NCI-H1436 (cell line): ENCODE measurements at regions not wholly inside any gene's neighbourhood (a gene's known extent, or its start where the extent isn't known, plus 50 kb on each side); places are given as distances from the start of the nearest gene placed in this dataset.

Experiments used
- DNase-seq: peaks from one replicate; lab custom pipeline; 2025; lab: John Stamatoyannopoulos, UW

DNA sequence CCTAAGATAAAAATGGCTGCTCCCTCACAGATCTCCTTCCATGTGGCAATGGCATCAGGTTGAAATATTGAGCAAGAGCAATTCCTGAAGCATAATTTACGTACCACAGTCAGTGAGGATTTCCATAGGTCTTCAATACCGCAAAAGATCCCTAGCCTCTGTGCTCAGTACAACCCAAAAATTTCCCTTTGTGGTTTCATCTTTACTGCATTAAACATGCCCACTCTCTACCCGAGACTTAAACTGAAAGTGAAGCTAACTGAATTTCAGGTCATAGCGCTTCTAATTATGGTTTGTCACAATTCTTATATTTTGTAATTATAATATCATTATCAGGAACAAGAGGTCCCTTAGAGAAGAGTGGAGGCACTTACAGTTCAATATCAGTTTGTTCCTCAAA lies 1071.1 kb downstream of the XPNPEP1 start:
- no peak for DNase-seq

DNA sequence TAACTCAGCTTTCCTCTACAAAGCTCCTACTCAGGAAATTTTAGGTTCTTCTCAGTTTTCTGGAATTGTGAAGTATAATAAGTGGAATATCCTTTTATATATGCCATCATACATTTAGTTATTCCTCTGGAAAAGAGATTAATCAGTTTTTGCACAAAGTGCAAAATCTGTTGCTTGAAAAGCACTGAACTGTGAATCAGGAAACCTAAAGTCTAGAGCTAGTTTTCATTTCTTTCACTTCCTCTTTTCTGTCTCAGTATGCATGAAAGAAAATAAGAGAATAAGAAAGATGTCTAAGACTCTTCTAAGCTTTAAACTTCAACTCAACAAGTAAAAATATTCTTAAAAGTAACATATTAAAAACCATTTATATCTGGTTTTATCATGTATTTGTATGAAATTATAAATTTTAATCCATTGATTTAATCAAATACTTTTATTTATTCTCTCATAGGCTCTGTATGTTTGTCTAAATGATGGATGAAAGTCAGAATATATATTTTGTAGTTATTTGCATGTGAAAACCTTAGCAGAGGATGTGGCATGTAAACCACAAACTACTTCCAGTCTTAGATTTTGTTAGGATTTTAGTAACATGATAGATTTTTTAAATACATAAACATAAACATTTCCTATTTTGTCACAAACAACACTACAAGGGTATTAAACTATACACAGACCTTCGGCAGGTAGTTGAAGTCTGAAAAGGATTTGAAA lies 1073.0 kb downstream of the XPNPEP1 start:
- no peak for DNase-seq

DNA sequence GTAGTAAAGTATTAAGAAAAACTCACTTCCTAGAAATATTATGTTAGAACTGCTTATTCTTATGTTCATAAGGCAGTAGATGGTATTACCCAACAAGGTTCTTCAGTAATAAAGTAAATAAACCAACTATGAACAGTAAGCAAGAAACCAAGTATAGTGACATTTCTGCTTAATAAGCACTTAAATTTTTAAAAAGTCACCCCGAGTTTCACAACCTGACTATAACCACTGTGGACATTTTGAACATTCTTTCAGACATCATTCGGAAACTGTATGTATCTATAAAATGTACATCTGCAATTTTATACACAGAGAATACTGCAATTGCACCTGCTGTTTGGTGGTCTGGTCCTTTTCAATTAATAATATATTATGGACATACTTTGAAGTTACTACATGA lies 1073.6 kb downstream of the XPNPEP1 start:
- DNase-seq: no peak

DNA sequence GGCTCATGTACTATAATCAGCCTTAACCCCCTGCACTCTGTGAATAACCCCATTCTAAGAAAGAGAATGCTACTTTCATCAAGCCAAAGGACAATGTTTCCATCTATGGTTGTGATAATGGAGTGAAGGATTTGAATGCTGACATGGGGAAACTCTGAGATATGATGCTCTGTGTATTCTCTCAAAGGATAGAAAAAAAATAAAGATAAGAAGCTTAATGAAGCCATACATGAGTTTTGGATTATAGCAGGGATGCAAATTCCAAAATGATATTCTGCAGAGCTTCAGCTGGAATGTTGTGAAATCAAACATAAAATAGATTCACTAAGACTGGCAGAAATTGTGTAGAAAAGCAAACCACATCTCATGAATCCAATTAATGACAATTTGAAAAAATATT lies 1074.1 kb downstream of the XPNPEP1 start:
- DNase-seq: no peak

DNA sequence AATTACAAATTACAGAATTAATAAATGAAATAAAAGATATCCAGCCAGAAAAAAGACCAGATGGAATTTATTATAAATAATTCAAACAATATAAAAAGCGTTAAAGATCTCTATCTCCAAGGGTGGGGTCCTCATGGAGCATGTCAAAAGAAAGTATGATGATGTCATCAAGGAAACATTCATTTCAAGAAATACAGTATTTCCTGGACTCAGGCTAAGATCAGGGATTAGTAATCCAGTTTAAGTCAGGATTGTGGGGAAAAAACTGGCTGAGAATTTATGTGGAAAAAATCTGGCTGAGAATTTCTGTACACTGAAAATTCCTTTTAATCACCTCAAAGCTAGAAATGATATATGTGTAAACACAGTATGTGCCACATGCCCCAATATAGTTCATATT lies 1075.3 kb downstream of the XPNPEP1 start:
- DNase-seq: no peak

DNA sequence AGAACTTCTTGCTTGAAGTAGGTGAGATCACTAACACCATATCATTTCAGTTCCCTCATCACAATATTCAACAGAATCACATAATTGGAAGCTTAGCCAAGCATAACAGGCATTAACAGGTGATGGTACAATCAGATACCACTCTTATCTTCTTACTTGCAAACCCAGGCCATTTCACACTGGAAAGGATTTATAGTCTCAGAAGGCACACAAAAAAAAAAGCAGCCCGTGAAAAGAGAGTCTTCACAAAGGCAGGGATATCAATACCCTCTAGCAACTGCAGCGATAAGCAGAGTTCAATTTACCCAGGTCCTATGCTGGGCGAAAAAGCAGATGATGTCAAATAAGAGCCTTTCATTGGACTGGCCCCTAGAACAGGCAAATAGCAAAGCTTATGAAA lies 1082.4 kb downstream of the XPNPEP1 start:
- DNase-seq: no peak

DNA sequence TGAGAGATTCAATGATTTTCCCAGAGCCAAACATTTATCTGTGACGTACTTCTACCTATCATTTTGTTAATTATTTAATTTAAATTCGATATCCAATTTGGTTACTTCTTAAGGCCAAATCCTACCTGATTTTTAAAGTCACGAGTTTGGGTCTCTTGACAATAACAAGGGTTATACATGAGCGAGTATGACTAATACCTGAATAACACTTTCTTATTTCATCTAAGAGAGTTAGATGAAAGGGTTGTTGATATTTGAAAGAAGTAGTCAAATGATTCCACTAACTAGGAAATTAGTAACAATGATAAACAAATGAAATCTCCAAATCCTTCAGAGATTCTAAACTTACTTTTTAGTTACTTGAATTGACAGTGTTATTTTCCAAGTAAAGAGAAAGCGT lies 1086.9 kb downstream of the XPNPEP1 start:
- no peak for DNase-seq

DNA sequence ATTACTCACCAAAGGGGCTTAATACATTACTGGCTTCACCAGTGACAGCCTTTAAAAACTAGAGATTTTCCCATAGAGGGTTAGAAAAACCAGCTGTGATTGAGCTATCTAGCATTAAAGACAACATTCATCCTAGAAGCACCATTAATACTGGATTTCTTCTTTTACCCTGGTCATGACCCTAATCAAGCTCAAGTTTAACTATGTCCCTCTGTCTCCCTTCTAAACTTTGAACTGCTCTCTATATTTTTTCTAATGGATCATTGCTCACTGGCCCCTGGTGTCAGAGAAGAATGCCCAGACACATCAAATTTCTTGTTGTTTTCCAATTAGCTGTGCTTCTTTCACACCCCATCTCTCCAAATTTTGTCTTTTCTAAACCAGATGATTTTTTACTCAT lies 1101.3 kb downstream of the XPNPEP1 start:
- DNase-seq: no peak

DNA sequence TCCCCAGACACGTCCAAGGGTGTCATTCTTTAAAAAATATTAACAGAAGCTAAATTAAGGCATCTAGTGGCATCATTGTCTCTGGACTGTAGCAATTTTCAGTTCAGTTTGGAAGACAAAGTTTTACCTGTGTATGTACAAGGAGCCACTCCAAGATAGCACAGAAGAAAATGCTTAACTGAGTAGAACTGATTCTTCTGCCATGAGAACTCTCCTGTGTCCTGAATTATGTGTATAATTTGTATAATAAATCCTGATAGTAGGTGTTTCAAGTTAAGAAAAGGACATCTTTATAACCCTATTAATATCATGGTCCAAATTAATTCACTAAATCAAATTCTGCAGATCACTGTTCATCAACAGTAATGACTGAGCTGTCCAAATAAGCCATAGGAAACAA lies 1104.0 kb downstream of the XPNPEP1 start:
- no peak for DNase-seq

DNA sequence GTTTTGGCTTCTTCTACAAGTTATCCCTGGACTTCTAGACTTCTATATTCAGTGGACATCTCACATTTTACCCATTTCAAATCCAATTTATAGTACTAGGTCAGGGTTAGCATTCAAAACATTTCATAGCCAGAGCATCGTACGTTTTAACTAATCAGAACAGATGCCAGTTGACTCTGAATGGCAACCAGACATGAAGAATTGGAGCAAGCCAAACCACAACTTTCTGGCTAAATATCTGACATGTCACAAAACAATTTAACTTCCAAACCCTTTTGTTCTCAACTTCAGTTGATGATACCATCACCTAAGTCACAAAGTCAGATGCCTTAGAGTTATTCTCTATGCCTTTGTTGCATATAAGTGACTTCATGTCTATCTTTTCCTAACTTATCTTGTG lies 1105.7 kb downstream of the XPNPEP1 start:
- no peak for DNase-seq

DNA sequence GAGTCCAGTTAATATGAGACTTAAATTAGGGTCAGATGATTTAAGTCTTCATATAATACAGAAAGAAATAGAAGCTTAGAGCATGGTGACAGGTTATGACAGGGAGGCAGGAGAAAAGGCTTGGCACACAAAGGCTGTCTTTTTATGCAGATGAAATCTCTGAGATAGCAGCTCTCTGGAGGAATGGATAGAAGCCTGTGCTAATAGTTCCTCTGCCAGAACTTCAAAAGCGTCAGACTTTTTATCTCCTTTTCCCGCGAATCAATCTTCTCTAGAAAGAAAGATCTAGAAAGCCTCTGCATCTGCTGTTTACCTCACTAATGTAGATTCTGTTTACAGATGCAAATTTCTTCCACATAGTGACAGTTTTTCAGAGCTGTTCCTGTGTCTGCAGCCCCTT lies 1106.2 kb downstream of the XPNPEP1 start:
- DNase-seq: no peak

DNA sequence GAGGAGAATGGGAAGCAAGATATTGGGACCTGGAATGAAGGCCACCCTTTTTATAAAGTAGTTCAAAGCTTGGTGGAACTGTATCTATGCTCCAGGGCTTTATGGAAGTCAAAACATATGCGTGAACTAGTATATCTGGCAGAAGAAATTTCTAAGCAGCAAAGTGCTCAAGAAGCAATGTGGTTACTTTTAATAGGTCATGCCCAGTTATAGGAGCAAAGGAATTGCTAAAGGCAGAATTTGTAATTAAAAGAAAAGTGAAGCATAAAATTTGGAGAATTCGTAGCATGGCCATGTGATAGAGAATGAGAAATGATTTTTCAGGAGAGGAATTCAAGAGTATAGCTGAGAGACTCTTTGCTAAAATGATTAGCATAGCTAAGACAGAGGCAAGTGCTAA lies 1110.4 kb downstream of the XPNPEP1 start:
- no peak for DNase-seq

DNA sequence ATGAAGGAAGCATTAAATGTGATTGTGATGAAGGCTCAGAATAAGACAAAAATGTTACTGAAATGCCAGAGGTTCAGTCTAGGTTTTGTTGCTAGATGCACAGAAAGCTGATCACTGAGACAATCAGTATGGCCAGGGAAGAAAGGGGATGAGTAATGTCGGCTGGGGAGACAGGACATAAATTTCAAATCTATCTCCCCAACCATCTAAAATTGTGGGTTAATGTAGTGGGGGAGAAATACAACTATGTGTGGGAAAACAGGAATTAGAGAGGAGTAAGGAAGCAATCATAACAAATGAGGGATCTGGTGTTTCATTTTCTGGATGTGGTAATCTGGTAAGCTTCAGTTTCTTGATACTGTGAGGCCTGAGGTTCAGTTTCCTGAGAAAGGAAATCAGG lies 1111.0 kb downstream of the XPNPEP1 start:
- no peak for DNase-seq

DNA sequence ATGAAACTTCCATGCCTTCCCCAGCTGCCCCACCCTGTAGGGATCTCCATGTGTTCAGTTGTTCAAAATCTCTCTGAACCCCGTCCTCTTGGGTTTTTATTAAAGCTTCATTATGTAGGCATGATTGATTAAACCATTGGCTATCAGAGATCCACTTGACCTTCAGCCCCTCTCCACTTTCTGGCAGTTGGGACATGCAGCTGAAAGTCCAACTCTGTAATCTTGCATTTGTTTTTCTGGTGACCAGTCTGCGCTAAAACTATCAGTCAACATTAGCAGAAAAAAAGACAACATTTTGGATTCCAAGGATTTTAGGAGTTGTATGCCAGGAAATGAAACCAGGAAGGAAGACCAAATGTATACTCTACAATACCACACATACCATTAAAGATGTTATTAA lies 1115.1 kb downstream of the XPNPEP1 start:
- no peak for DNase-seq

DNA sequence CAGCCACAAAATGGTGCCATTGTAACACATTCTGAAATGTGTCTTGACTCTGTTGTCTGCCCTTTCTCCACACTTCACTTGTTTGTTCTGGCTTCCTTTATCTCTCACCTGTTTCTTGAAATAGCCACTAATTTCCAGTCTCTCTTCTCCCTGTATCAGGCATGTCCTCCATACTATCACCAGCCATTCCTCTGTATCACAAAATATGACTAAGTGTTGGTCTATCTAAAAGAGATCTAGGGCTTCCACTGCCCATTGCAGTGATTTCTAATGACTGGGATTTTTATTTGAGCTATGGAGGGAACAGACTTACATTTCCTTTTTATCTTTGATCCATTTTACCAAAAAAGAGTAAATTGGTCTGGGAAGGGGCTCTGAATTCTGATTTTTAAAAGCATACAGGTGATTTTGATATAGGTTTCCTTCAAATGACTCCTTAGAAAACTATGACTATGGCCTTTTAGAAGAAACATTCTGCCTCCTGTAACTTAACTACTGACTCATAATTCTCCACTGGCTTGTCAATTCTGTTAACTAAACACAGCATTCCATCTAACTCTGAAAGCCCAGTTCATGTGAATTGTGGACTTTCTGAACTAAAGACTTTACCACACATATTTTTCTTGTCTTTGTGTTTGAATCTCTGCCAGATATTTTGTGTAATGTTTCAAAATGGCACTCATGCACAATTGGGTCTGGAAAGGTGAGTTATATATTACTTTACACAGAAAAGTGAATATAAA lies 1121.4 kb downstream of the XPNPEP1 start:
- DNase-seq: no peak

DNA sequence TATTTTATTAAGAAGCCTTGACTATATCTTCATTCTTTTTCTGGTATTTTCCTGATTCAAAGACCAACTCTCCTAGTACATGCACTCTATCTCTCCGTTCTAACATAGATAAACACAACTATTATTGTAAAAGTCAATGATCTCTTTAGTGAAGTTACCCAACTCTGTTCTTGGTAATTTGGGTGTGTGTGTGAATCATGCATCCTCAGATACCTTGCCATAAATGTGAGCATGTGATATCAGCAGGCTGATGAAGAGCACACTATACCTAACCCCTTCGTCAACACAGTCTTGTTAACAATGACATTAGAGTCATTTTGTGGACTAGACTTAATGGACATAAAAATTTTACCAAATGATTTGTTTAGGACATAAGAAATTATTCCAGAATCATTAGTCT lies 1122.1 kb downstream of the XPNPEP1 start:
- no peak for DNase-seq

DNA sequence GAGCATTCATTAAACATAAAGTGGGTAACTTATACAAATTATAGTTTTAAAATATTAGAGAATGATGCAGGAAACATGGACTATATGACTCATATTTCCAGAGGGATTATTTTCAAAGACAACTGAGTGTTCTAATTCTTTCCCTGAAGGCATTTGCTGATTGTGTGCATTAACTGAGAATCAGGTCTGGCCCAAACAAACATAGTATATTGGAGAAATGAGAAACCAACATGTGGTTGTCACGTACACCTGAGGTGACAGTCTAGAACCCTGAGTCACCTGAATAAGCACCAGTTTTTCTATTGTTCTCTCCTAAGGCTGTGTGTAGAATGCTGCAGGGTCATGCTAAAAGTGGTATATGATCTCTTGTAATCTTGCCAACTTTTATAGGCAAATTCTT lies 1125.7 kb downstream of the XPNPEP1 start:
- no peak for DNase-seq

DNA sequence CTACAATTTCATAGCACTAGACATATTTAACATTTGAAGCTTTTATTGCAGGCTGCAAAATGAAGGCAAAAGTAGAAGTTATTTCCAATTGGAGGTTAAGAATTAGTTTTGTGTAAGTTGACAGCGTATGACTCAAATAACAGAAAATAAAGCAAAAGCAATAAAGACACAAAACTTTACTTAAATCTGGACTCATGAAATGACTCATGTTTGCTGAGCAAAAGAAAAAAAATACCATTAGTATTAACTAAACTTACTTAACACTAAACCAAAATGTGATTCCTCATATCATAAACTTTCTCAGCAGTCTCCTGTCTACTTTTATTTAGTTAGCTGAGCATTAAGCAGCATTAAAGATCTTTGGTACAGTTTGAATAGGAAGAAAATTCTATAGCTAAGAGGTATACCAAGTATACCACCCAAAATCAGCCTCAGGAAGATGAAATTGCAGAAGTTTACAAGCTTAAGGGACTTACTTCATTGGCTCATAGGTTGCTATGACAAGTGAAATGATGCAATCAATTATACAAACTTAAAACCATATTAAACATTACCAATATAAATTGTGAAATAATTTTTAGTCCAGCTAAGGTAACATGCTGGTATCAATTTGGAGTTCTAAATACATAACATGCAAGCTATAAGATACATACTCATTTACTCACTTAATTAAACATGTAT lies 1131.4 kb downstream of the XPNPEP1 start:
- DNase-seq: no peak

DNA sequence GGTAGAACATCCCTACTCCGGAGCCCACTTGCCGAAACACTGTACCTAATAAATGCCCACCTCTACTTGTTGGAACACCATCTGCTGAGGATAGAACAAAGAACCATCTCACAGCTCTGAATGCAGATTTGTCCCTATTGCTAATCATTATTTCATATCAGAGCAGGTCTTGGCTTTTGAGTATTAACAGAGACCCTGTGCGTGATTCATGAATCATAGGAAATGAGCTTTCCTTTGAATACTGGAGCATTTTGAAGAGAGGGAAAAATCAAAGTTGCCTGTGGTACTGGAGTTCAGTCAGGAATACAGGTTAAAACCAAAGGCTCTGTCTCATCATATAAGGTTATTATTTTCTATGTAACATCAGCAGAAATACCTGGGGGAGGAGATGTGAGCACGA lies 1132.3 kb downstream of the XPNPEP1 start:
- DNase-seq: no peak

DNA sequence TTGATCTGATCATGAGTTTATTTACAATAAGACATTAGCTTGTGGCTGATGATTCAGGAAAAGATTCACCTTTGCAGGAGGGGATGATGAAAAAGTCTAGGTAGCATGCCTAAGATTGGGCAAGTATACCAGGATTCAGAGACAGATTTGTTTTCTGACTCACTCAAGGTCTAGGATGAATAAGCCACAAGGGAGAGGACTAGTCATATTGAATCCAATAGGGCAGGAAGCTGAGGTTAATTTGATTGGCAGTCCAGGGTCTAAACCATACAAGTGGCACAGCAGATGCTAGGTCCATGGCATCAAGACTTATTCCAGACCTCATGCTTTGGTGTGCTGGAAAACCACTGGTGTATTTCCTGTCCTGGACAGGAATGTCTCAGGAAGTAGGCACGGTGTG lies 1133.4 kb downstream of the XPNPEP1 start:
- no peak for DNase-seq

DNA sequence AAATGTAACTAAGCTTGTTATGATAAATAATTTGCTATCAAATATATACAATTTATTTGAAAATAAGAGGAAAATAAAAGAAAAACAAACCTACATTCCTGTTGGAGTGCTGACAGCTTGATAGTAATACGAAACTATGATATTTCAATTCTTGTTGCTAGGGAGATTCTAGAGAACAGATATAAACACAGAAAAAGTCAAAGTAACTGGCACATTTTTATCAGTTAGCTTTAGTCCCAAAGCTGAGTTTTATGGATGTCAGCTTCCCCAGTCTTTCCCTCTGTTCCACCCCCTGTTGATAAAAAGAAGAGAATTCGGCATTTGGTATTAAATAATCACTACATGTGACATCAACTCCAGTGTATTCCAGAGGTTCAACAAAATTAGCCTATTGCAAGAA lies 1134.0 kb downstream of the XPNPEP1 start:
- DNase-seq: no peak

DNA sequence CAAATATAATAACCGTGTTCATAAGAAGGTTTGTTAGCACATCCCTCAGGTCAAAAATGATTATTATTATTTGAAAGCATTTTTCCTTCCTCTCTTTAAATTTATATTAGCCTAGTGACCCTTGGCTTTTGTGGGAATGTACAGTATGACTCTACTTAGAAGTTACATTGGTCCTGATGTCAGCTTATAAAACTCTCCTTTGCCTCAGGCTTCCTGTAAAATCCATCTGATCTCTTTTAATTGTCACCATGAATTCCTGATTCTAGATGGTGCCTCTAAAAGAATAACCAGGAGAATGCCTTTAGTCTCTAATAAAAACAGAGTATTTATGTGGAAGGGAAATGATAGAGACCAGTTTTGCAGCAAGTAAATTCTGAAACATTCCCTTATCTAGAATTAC lies 1134.4 kb downstream of the XPNPEP1 start:
- no peak for DNase-seq

DNA sequence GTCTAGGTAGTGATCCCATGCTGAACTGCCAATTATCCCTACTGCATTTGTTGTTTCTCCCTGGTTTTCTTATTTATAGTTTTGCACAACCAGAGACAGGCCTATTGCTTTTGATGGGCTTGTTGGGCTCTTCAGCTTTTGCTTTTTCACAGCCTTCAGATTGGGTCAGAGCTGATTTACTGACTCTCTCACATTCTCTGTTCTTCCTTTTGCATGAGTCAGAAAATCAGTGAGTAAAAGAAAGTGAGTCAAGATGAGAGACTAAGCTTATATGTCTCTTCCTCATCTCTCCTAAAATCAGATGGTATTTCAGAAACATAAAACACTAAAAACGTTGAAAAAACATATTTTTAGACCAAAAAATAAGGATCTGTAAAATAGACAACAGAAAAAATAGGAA lies 1135.4 kb downstream of the XPNPEP1 start:
- DNase-seq: no peak
